Activated CD8-positive, alpha-beta memory T cell treated with anti-CD3 and anti-CD28 coated beads, Interleukin-2, amount 10 ng/mL, durations not matched to agents 7 days and 5 days (primary cell): ENCODE measurements at regions not wholly inside any gene's neighbourhood (a gene's known extent, or its start where the extent isn't known, plus 50 kb on each side); places are given as distances from the start of the nearest gene placed in this dataset.

Experiments used
- ATAC-seq: fragments of 150-1000 bp; cut with Tn5 transposase; one replicate; pipeline ENCODE4 v1.10.0; 2021; ENCODE audit warnings: moderate library complexity
- CTCF ChIA-PET: fragments of 350-600 bp; sonication (Branson Sonifier 250); formaldehyde crosslinking; loops from one replicate; lab custom pipeline; 2021; ENCODE audit warnings: antibody characterized with exemption; lab: Charles Lee
- DNase-seq: peaks from one replicate; pipeline ENCODE4 v3.0.0-alpha.2; 2020
- H3K27ac Mint-ChIP-seq: one replicate; pipeline ENCODE4 v1.8.0; 2021; ENCODE audit warnings: mild to moderate bottlenecking, mixed read lengths
- H3K27me3 Mint-ChIP-seq: one replicate; pipeline ENCODE4 v1.8.0; 2021; ENCODE audit warnings: mixed read lengths
- H3K36me3 Mint-ChIP-seq: one replicate; pipeline ENCODE4 v1.8.0; 2021; ENCODE audit warnings: mild to moderate bottlenecking, mixed read lengths
- H3K4me1 Mint-ChIP-seq: one replicate; pipeline ENCODE4 v1.8.0; 2021; ENCODE audit warnings: mixed read lengths
- H3K4me3 Mint-ChIP-seq: one replicate; pipeline ENCODE4 v1.8.0; 2021; ENCODE audit warnings: mild to moderate bottlenecking, moderate library complexity, mixed read lengths
- H3K9me3 Mint-ChIP-seq: one replicate; pipeline ENCODE4 v1.8.0; 2022; ENCODE audit warnings: low read depth, mixed read lengths

DNA sequence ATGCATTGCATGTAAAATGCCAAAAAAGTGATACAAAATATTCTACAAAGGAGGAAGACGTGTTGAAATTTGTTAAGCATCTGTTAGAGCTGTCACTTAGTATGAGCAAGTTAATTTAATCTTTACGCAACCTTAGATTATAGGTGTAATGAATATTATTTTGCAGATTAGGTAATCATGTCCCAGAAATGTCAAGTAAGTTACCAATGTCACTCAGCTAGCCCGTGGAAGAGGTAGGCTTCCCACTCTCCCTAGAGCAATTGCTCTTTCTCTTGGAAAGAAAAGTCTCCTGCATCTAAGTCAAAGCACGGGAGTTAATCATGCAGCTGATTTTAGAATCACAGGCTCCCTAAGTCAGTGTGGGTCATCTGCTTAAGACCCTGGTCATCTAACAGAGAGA lies 830.4 kb upstream of the IGFBP3 start:
- Mint-ChIP-seq H3K4me1 (no peaks in the 10 kb centered on the region), H3K9me3 (peaks cover 9% of the 10 kb centered on the region), H3K36me3 (no peaks in the 10 kb centered on the region), H3K4me3 (no peak overlapping the region), H3K27me3 (no peaks in the 10 kb centered on the region), H3K27ac (no peak overlapping the region)
- ATAC-seq (no peak), DNase-seq (no peak)
- CTCF ChIA-PET = interaction anchor here (0.5 kb wide), 1 partner anchor 583 kb away, joined by 3 read pairs; no protein-coding TSS in a partner anchor

DNA sequence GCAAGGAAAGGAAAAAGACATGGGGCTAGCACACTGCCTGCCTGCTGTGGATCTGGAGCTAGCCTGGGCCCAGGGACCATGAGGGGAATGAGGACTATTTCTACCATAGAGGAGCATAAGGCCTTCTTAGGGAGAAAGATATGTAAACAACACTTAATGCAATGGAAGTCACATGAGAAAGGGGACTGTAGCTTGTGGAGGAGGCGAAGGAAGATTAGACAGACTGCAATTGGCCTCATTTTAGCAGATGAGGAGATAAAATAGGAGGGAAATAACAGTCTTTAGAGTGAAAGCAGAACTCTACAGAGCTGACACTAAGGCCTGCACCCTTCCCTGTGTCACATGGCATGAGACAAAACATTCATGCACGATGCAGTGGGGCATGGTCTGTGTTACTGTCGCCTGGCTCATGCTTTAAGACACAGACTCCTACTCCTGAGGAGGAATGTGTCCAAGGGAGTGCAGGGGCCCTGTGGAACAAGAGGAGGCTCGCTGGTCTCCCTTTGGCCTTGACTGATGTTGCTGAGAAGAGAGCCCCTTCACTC lies 829.3 kb upstream of the IGFBP3 start:
- no peak overlapping the region for H3K27ac Mint-ChIP-seq
- no peaks in the 10 kb centered on the region for H3K27me3 Mint-ChIP-seq
- H3K9me3 Mint-ChIP-seq = peaks cover 9% of the 10 kb centered on the region
- ATAC-seq (no peak), DNase-seq (no peak)
- CTCF ChIA-PET = no interaction called here
- H3K4me1 Mint-ChIP-seq = no peaks in the 10 kb centered on the region
- H3K4me3 Mint-ChIP-seq = no peak overlapping the region
- H3K36me3 Mint-ChIP-seq = no peaks in the 10 kb centered on the region

DNA sequence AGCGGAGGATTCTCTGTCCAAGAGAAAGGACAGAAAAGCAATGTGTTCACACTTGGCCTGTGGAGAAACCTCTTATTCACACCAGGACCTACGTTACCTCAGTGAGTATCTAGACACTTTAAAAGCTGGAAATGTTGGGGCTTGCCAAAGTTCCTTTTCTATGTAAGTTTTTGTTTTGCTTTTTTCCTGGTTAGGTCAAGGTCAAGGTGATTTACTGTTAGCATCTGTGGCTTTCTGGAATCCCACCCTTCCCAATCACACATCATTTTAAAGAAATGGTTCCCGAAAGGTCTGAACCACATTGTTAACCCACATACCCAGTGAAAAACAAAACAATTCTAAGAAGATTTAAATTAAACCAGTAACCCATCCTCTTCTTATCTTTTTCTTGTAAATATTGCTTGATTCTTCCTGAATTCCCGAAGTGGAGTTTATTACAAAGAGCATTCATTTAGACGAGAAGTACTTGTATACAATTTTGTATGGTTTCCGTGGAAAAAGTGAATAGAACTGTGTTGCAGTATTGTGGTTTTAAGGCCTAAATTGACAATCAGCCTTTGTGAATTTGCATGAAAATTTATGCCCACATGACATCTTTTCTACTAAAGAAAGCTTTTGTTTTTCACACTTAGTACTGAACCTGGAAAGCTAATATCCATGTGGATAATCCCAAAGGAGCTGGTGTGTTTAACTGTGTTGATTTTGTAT lies 827.0 kb upstream of the IGFBP3 start:
- no peak for DNase-seq
- Mint-ChIP-seq H3K4me1 (no peaks in the 10 kb centered on the region), H3K36me3 (no peaks in the 10 kb centered on the region), H3K27me3 (no peaks in the 10 kb centered on the region), H3K9me3 (peaks cover 9% of the 10 kb centered on the region), H3K27ac (no peak overlapping the region), H3K4me3 (no peak overlapping the region)
- no peak for ATAC-seq
- CTCF ChIA-PET = no interaction called here

DNA sequence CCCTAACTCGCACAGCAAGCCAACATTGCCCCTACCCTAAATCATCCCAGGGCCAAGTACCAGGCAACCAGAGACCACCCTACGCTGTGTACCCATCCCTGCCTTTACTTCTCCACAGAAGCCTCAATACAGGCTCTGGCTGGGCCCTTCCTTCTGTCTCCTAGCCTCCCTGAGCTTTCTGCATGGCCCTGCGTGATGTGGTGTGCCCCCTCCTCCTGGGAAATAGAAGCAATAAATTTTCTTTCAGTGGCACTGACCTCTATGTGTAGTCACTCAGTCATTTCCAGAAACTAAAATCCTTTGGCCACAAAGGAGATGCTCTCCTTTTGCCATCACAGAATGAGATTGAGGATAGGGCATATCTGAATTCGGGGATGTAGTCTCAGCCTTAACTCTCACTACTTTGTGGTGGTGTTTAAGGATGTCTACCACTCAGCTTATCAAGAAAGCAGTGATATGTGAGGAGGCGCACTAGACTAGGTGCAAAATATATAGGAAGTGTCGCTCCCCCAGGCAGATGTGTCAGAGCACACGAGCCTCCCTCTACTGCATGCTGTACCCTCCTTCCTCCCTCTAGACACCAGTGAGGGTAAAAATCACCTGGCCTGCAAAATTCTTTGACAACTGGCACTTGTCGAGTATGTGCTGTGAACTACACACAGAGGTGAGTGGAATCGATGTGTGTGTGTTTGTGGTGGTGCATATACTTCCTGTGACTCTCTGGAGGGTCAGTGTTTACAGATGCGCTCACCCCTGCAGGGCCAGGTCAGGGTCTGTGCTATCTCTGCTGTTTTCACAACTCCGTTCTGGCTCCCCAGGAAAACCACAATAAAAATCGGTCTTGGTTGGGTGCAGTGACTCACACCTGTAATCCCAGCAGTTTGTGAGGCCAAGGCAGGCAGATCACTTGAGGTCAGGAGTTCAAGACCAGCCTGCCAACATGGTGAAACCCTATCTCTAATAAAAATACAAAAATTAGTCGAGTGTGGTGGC lies 825.9 kb upstream of the IGFBP3 start:
- peaks cover 9% of the 10 kb centered on the region for H3K9me3 Mint-ChIP-seq
- DNase-seq (no peak), ATAC-seq (no peak)
- H3K36me3 Mint-ChIP-seq = no peaks in the 10 kb centered on the region
- H3K4me3 Mint-ChIP-seq = no peak overlapping the region
- no peaks in the 10 kb centered on the region for H3K27me3 Mint-ChIP-seq
- CTCF ChIA-PET = no interaction called here
- H3K4me1 Mint-ChIP-seq = no peaks in the 10 kb centered on the region
- no peak overlapping the region for H3K27ac Mint-ChIP-seq

DNA sequence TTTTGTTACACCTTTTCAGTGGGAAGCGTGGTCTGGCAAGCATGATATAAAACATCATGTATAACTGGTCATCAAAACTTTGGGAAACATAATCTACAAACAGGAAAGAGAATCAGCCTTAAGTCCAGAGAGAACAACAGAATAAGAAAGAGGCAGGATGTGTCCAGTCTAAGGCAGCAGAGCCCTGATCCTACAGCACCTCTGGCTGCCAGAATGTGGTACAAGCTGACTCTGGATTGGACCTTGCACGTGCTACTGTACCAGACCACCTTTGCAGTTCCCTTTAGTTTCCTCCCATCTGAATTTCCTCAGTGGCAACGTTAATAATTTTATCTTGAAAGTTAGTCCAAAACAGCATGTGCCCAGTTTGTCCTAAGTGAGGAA lies 824.6 kb upstream of the IGFBP3 start:
- Mint-ChIP-seq H3K4me1 (no peaks in the 10 kb centered on the region), H3K4me3 (no peak overlapping the region), H3K27ac (no peak overlapping the region), H3K36me3 (no peaks in the 10 kb centered on the region), H3K9me3 (peaks cover 4% of the 10 kb centered on the region), H3K27me3 (no peaks in the 10 kb centered on the region)
- no peak for ATAC-seq
- CTCF ChIA-PET = no interaction called here
- no peak for DNase-seq

DNA sequence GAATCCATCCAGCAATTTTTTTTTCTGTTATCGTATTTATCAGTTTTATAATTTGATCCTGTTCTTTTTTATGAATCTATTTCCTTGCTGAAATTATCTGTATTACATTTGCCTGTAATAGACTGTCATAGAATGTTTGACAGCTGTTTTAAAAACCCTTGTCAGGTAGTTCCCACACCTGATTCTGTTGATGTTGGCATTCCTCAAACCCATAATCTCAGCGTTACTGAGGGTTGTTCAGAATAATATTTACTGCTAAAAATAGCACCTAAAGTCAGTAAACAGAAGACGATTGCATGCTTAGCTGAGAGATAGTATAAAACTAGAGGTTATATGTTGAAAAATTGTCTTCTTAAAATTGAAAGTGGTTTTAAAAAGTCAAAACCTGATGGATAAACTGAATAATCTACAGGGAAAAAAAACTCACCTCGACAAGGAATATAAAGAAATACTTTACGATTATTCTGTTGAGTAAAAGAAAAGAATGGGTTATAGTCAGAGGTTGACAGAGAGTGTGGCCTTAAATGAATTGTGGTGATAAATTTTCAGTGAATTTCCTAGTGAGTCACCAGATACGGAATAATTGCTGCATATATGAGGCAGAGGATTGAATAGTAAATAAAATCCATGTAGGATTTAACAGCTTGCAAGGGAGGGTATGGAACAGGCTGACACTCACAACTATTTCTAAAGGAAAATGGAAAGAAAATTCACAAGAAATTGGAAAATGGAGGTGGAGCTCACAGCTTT lies 824.1 kb upstream of the IGFBP3 start:
- peaks cover 4% of the 10 kb centered on the region for H3K9me3 Mint-ChIP-seq
- no peak overlapping the region for H3K27ac Mint-ChIP-seq
- no peaks in the 10 kb centered on the region for H3K27me3 Mint-ChIP-seq
- H3K4me1 Mint-ChIP-seq = no peaks in the 10 kb centered on the region
- H3K4me3 Mint-ChIP-seq = no peak overlapping the region
- DNase-seq (no peak), ATAC-seq (no peak)
- CTCF ChIA-PET = no interaction called here
- no peaks in the 10 kb centered on the region for H3K36me3 Mint-ChIP-seq

DNA sequence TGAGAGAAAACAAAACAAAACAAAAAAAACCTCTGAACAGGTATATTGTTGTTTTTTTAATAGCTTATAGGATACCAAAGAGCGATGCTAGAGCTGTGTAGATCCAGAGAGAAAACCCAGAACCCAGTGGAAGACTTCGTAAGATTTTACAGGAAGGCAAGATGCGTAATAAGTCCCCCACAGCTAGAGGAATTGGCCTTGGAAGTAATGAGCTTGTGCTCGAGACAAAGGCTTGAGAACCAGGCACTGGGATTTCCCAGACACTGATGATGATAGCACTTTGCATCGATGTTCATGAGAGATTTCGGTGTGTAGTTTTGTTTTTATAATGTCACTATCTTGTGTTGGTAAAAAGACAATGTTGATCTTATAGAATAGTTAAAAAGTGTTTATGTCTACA lies 821.5 kb upstream of the IGFBP3 start:
- CTCF ChIA-PET = no interaction called here
- DNase-seq = no peak

DNA sequence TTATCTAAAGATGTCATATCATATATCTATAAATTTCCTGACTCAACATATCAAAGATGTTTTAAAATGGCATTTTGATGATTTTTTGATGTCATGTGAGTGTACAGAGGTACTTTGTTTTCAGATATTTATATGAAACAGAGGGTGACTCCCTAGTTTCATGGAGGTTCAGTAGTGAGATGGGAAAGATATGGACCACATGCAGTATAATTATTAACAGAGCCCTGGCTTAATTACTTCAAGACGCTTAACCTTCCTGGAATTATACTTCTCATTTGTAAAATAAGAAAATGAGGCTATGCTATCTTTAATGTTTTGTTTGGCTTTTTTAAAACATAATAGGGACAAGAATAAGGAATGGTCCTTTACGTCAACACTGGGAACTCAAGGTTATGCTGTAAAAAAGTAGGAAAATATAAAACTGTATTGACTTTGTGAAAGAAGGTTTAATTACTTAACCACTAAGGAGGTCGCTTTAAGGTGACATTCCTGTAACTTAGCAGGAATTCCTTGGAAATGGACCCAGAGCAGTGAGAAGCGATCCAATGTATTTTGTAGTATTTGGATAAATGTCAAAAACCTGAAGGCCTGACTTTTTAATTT lies 821.0 kb upstream of the IGFBP3 start:
- no peak for ATAC-seq
- H3K4me1 Mint-ChIP-seq = no peaks in the 10 kb centered on the region
- no peaks in the 10 kb centered on the region for H3K27me3 Mint-ChIP-seq
- CTCF ChIA-PET = no interaction called here
- DNase-seq = no peak
- no peaks in the 10 kb centered on the region for H3K36me3 Mint-ChIP-seq
- no peaks in the 10 kb centered on the region for H3K9me3 Mint-ChIP-seq
- H3K27ac Mint-ChIP-seq = no peak overlapping the region
- no peak overlapping the region for H3K4me3 Mint-ChIP-seq

More for the DNA sequence above, 821.5 kb upstream of the IGFBP3 start:
- H3K4me3 Mint-ChIP-seq = no peak overlapping the region
- no peaks in the 10 kb centered on the region for H3K9me3 Mint-ChIP-seq
- H3K4me1 Mint-ChIP-seq = no peaks in the 10 kb centered on the region
- no peak for ATAC-seq
- H3K27me3 Mint-ChIP-seq = no peaks in the 10 kb centered on the region
- no peaks in the 10 kb centered on the region for H3K36me3 Mint-ChIP-seq
- no peak overlapping the region for H3K27ac Mint-ChIP-seq

DNA sequence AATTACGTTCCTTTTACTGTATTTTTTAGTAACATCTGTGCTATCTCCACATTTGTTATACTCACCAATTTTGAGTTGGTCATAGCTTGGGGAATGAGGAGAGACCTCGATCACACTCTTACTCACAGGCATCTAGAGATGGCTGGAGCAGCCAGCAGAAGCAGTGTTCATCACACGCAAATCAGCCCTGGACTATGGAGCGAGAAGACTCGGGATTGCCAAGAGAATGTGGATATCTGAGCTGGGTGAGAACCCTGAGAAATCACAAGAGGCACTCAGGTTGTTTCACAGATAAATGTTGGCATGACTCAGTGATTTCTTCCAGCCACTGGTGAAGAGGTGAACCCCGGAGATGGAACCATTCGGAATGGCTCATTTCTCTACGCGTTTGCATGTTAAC lies 820.1 kb upstream of the IGFBP3 start:
- ATAC-seq (no peak), DNase-seq (no peak)
- CTCF ChIA-PET = no interaction called here
- H3K36me3 Mint-ChIP-seq = no peaks in the 10 kb centered on the region
- H3K4me3 Mint-ChIP-seq = no peak overlapping the region
- H3K27ac Mint-ChIP-seq = no peak overlapping the region
- H3K9me3 Mint-ChIP-seq = no peaks in the 10 kb centered on the region
- H3K27me3 Mint-ChIP-seq = no peaks in the 10 kb centered on the region
- no peaks in the 10 kb centered on the region for H3K4me1 Mint-ChIP-seq

DNA sequence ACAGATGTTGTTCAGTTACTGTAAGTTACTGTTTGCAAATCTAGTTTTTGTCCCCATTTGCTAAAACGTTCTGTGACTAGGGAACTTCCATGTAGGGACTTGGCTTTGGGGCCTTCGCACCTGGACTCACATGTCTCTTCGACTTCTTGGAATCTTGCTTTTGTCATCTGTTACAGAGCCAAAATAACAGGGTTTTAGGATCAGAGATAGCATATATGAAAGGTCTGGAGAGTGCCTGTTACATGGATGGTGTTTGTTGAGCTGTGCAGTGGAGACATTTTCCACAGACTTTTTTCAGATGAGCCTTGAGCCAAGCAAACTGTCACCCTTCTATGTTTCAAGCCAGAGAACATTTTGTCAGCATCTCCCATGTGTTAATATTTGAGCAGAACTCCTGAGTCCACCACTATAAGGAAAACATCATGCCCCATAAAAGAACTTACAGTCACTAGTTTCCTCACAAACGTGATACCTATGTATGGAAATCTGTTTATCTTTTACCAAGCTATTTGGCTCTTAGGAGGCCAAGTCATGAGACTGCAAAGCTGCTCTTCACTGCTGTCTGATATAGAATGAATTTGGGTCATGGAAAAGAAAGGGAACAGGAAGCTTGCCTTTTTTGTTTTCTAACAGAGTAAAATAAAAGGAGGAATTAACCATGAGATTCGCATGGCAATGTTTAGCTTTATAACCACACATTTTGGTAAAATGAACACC lies 818.6 kb upstream of the IGFBP3 start:
- H3K36me3 Mint-ChIP-seq = no peaks in the 10 kb centered on the region
- CTCF ChIA-PET = no interaction called here
- no peaks in the 10 kb centered on the region for H3K27me3 Mint-ChIP-seq
- peaks cover 2% of the 10 kb centered on the region for H3K9me3 Mint-ChIP-seq
- H3K27ac Mint-ChIP-seq = no peak overlapping the region
- ATAC-seq = no peak
- no peak overlapping the region for H3K4me3 Mint-ChIP-seq
- no peak for DNase-seq
- H3K4me1 Mint-ChIP-seq = no peaks in the 10 kb centered on the region

DNA sequence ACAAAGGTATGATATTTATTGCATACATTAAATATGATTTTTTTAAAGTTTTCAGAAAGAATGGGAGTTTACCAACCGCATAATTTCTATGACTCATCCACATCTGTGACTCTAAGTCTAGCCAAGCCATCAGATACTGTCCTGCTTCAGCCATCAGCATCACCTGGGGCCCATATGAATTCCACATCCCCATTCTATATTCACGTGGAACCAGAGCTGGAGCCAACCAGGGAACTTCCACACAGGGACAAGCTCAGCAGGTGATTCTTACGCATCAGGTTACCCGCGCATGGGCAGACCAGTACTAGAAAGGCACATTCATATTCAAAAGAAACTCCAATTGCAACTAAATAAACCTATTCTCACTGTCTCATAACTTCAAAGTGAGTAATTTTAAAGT lies 817.7 kb upstream of the IGFBP3 start:
- CTCF ChIA-PET = no interaction called here

DNA sequence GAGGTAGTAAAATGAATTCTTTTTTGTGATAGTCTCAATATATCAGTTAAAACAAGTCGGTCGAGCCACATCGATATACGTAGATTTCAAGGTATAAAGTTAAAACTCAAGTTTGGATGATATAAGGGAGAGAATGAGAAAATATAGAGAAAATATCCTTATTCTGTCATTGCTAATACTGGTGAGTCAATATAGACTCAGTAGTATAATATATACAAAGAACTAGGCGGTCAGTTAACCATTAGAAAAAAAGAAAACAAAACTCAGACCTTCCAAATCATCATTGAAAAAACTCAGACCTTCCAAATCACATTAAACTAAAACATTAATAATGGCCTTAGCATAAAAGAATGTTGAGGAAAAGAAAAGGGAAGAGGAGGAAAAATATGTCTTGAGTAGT lies 817.1 kb upstream of the IGFBP3 start:
- Mint-ChIP-seq H3K4me1 (no peaks in the 10 kb centered on the region), H3K27ac (no peak overlapping the region), H3K9me3 (peaks cover 3% of the 10 kb centered on the region), H3K27me3 (no peaks in the 10 kb centered on the region), H3K36me3 (no peaks in the 10 kb centered on the region), H3K4me3 (no peak overlapping the region)
- CTCF ChIA-PET = no interaction called here
- ATAC-seq (no peak), DNase-seq (no peak)

More for the DNA sequence above, 817.7 kb upstream of the IGFBP3 start:
- ATAC-seq (no peak), DNase-seq (no peak)
- peaks cover 3% of the 10 kb centered on the region for H3K9me3 Mint-ChIP-seq
- H3K36me3 Mint-ChIP-seq = no peaks in the 10 kb centered on the region
- no peaks in the 10 kb centered on the region for H3K4me1 Mint-ChIP-seq
- H3K4me3 Mint-ChIP-seq = no peak overlapping the region
- H3K27ac Mint-ChIP-seq = no peak overlapping the region
- no peaks in the 10 kb centered on the region for H3K27me3 Mint-ChIP-seq
